ENCODE measurements at regions not wholly inside any gene's neighbourhood (a gene's known extent, or its start where the extent isn't known, plus 50 kb on each side); places are given as distances from the start of the nearest gene placed in this dataset.

- CTCF ChIA-PET: no interaction called here
- POLR2A ChIA-PET: no interaction called here
Observed at GRCh38 chr7:159271781-159272180, 127.1 kb upstream of the VIPR2 start.

- POLR2A ChIA-PET: no interaction called here
- CTCF ChIA-PET: no interaction called here
Observed at GRCh38 chr7:159269745-159270144, 125.1 kb upstream of the VIPR2 start.

- ChIA-PET POLR2A (no interaction called here), CTCF (no interaction called here)
Observed at GRCh38 chr7:159263430-159263829, 118.8 kb upstream of the VIPR2 start.

- POLR2A ChIA-PET: no interaction called here
- CTCF ChIA-PET: no interaction called here
Observed at GRCh38 chr7:159253657-159254056, 109.0 kb upstream of the VIPR2 start.

- POLR2A ChIA-PET: no interaction called here
- CTCF ChIA-PET: no interaction called here
Observed at GRCh38 chr7:159250471-159250870, 105.8 kb upstream of the VIPR2 start.

GRCh38 chr7:159249671-159250070 is 105.0 kb upstream of the VIPR2 start:
- CTCF ChIA-PET: no interaction called here
- POLR2A ChIA-PET: no interaction called here

GRCh38 chr7:159247910-159248309 is 103.2 kb upstream of the VIPR2 start:
- POLR2A ChIA-PET: no interaction called here

GRCh38 chr7:159246702-159247480 is 102.2 kb upstream of the VIPR2 start:
- CTCF ChIA-PET: no interaction called here
- POLR2A ChIA-PET: no interaction called here

More at GRCh38 chr7:159247910-159248309, 103.2 kb upstream of the VIPR2 start:
- CTCF ChIA-PET: no interaction called here

- ChIA-PET POLR2A (no interaction called here), CTCF (no interaction called here)
Observed at GRCh38 chr7:159240962-159241361, 96.3 kb upstream of the VIPR2 start.

GRCh38 chr7:159239028-159239427 is 94.4 kb upstream of the VIPR2 start:
- ChIA-PET CTCF (no interaction called here), POLR2A (no interaction called here)

- CTCF ChIA-PET: no interaction called here
- POLR2A ChIA-PET: no interaction called here
Observed at GRCh38 chr7:159238541-159238940, 93.9 kb upstream of the VIPR2 start.

GRCh38 chr7:159237022-159237653 is 92.5 kb upstream of the VIPR2 start:
- POLR2A ChIA-PET: no interaction called here
- CTCF ChIA-PET: no interaction called here

- POLR2A ChIA-PET: no interaction called here
Observed at GRCh38 chr7:159231017-159231416, 86.3 kb upstream of the VIPR2 start.

GRCh38 chr7:159229683-159230475 is 85.2 kb upstream of the VIPR2 start:
- ChIA-PET POLR2A (no interaction called here), CTCF (no interaction called here)

More at GRCh38 chr7:159231017-159231416, 86.3 kb upstream of the VIPR2 start:
- CTCF ChIA-PET: no interaction called here

- CTCF ChIA-PET: no interaction called here
- POLR2A ChIA-PET: no interaction called here
Observed at GRCh38 chr7:159227433-159227832, 82.8 kb upstream of the VIPR2 start.

- CTCF ChIA-PET: no interaction called here
- POLR2A ChIA-PET: no interaction called here
Observed at GRCh38 chr7:159226011-159226702, 81.5 kb upstream of the VIPR2 start.

GRCh38 chr7:159218607-159219006 is 73.9 kb upstream of the VIPR2 start:
- ChIA-PET CTCF (no interaction called here), POLR2A (no interaction called here)

GRCh38 chr7:159218170-159218569 is 73.5 kb upstream of the VIPR2 start:
- POLR2A ChIA-PET: interaction anchor here (0.6 to 0.8 kb wide), 2 partner anchors 21 to 600 kb away, joined by 3 to 4 read pairs; no protein-coding TSS in a partner anchor
- CTCF ChIA-PET: no interaction called here

GRCh38 chr7:159215076-159215475 is 70.4 kb upstream of the VIPR2 start:
- POLR2A ChIA-PET: no interaction called here
- CTCF ChIA-PET: no interaction called here

GRCh38 chr7:159213253-159213652 is 68.6 kb upstream of the VIPR2 start:
- CTCF ChIA-PET: no interaction called here
- POLR2A ChIA-PET: no interaction called here

- ChIA-PET POLR2A (no interaction called here), CTCF (no interaction called here)
Observed at GRCh38 chr7:159212226-159212625, 67.6 kb upstream of the VIPR2 start.
